HG02623 (cell line): ENCODE measurements at regions not wholly inside any gene's neighbourhood (a gene's known extent, or its start where the extent isn't known, plus 50 kb on each side); places are given as distances from the start of the nearest gene placed in this dataset.

ENCODE experiments used
- ATAC-seq: cut with Tn5 transposase; IDR thresholded peaks from one replicate; pipeline ENCODE4 v1.9.1; 2021; ENCODE audit warnings: moderate library complexity; ENCODE audit not compliant: unreplicated experiment

GRCh38 chr2:126774290-126774689 lies 118.3 kb downstream of the GYPC start:
- no peak for ATAC-seq

GRCh38 chr2:126774761-126775160 lies 118.8 kb downstream of the GYPC start:
- ATAC-seq = no peak

- ATAC-seq = no peak
Measured at GRCh38 chr2:126775300-126775985, 119.5 kb downstream of the GYPC start.

GRCh38 chr2:126776255-126776654 lies 120.3 kb downstream of the GYPC start:
- ATAC-seq = no peak

- peak; percentile 80 for ATAC-seq
Measured at GRCh38 chr2:126776692-126777619, 121.0 kb downstream of the GYPC start.

GRCh38 chr2:126777620-126777978 lies 121.1 kb upstream of the TEX51 start:
- peak; percentile 3 for ATAC-seq

GRCh38 chr2:126778561-126779501 lies 119.9 kb upstream of the TEX51 start:
- no peak for ATAC-seq

GRCh38 chr2:126781206-126781605 lies 117.5 kb upstream of the TEX51 start:
- no peak for ATAC-seq

GRCh38 chr2:126781806-126782205 lies 116.9 kb upstream of the TEX51 start:
- ATAC-seq = no peak

GRCh38 chr2:126782648-126783047 lies 116.0 kb upstream of the TEX51 start:
- no peak for ATAC-seq

GRCh38 chr2:126783341-126783740 lies 115.3 kb upstream of the TEX51 start:
- ATAC-seq = no peak

- no peak for ATAC-seq
Measured at GRCh38 chr2:126784045-126784444, 114.6 kb upstream of the TEX51 start.

- no peak for ATAC-seq
Measured at GRCh38 chr2:126784621-126785020, 114.1 kb upstream of the TEX51 start.

GRCh38 chr2:126785236-126785635 lies 113.5 kb upstream of the TEX51 start:
- ATAC-seq = no peak

- ATAC-seq = no peak
Measured at GRCh38 chr2:126785862-126786261, 112.8 kb upstream of the TEX51 start.

GRCh38 chr2:126786765-126787164 lies 111.9 kb upstream of the TEX51 start:
- no peak for ATAC-seq

GRCh38 chr2:126787289-126787688 lies 111.4 kb upstream of the TEX51 start:
- no peak for ATAC-seq

- ATAC-seq = no peak
Measured at GRCh38 chr2:126788113-126788512, 110.6 kb upstream of the TEX51 start.

- no peak for ATAC-seq
Measured at GRCh38 chr2:126788652-126789051, 110.0 kb upstream of the TEX51 start.

- ATAC-seq = no peak
Measured at GRCh38 chr2:126790987-126791780, 107.5 kb upstream of the TEX51 start.
